GM21360 (cell line): ENCODE measurements at regions not wholly inside any gene's neighbourhood (a gene's known extent, or its start where the extent isn't known, plus 50 kb on each side); places are given as distances from the start of the nearest gene placed in this dataset.

ENCODE experiments used
- ATAC-seq: cut with Tn5 transposase; IDR thresholded peaks from one replicate; pipeline ENCODE4 v1.9.1; 2021; ENCODE audit warnings: mild to moderate bottlenecking, moderate library complexity; ENCODE audit not compliant: unreplicated experiment

DNA sequence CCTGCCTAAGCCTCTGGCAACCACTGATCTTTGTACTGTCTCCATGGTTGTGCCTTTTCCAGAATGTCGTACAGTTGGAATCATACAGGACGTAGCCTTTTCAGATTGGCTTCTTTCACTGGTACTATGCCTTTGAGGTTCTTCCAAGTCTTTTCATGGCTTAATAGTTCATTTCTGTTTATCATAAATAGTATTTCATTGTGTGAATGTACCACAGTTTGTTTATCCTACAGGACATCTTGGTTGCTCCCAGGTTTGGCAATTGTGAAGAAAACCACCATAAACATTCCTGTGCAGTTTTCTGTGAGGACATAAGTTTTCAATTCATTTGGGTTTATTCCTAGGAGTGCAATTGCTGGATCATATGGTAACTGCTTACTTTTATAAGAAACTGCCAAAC, 190.6 kb upstream of the RAB4A start:
- ATAC-seq = no peak

DNA sequence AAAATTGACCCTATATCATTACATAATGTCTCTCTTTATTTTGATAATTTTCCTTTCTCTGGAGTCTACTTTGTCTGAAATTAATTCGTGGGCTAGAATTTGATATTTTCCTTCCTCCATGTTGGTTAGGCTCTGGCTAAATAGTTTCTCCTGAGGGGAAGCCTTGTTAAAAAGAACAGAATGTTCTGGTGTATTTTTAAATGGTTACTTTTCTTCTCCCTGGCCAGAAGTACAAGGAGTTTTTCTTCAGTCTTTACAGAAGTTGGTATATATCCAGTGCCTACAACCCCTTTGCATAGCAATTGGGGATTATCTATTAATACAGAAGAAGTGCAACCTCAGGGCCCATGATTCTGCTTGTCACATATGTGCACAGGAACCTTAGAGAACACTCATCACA, 185.6 kb upstream of the RAB4A start:
- no peak for ATAC-seq

DNA sequence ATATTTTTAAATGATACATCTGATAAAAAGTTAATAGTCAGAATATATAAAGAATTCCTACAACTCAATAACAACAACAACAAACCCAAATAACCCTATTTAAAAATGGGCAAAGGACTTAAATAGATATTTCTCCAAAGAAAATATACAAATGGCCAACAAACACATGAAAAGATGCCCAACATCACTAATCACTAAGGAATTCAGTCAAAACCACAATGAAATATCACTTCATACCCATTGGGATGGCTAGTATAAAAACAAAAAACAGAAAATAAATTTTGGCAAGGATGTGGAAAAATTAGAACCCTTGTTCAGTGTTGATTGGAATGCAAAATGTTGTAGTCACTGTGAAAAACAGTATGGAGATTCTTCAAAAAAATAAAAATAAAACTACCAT, 184.8 kb upstream of the RAB4A start:
- no peak for ATAC-seq

- no peak for ATAC-seq
Observed at GRCh38 chr1:229086686-229087085, 184.2 kb upstream of the RAB4A start.

DNA sequence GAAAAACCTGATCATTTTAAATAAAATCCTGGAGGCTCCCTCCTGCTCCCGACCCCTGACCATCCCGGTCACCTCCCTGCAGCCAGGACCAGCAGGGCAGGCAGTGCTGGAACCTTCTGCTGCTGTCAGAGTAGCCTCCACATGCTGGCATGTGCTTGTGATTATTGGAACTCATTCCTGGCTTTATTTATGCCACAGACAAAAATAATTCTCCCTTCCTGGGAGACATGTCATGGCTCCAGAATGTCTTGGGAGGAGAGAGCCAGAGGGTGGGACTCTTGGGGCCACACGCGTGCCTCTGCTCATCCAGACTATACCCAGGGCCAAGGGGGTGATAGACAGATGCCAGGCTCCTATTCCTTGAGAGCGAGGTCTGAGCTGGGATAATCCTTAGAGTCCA, 183.6 kb upstream of the RAB4A start:
- no peak for ATAC-seq

DNA sequence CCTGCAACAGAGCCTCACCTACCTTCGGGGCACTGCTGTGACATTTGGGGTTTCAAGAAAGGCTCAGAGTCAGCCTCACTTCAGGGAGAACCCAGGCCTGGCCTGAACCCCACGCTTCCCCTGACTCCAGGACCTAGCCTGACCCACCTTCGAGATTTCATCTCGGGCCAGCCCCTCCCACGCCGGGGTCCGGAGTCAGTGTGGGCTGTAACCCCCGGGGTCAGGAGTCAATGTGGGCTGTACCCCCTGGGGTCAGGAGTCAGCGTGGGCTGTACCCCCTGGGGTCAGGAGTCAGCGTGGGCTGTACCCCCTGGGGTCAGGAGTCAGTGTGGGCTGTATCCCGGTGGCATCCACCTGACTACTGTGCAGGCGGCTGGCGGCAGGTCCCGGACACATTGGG, 183.0 kb upstream of the RAB4A start:
- ATAC-seq = no peak

- ATAC-seq = no peak
Observed at GRCh38 chr1:229088711-229089110, 182.2 kb upstream of the RAB4A start.

DNA sequence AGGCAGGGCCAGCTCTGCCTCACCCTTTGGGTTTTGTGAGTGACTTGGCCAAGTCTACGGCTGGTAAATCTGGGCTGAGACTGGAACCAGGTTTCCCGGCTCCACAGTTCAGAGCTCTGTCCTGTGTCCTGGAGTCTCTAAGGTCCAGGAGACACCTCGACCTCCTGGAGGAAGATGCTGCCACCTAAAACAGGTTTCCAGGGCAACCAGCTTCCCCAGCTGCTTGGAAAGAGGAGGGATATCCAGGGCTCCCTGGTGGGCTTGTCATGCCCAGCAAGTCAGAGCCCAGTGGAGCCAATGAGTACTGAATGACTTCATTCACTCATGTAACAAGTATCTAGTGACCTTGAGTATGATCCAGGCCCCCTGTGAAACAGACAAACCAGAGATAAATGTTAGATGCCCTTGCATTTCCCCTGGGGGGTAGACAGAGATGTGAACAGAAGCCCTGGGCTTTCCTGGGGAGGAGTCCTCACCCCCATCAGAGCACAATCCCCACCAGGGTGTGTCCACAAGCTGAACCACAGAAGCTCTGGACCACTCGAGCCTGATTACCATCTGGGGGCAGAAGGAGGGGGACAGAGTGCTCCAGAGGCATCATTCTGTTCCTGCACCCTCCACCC, 181.2 kb upstream of the RAB4A start:
- ATAC-seq = no peak

DNA sequence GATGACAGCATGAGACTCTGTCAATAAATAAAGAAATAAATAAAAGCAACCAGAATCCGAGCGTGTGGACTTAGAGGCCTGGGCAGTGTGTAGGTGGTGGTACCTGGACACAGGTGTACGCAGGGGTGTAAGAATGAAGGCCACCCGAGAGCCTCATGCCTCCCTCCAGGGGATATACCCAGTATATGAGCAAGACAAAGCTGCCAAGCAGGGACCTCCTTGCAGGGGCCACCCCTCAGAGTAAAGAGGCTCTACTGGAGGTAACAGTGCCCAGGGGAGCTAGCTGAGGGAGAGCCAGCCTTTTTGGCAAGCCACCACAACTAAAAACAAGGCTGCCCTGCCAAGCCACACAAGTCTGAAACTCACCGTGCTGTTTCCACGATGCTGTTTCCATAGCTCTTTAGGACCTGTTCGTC, 179.2 kb upstream of the RAB4A start:
- no peak for ATAC-seq

DNA sequence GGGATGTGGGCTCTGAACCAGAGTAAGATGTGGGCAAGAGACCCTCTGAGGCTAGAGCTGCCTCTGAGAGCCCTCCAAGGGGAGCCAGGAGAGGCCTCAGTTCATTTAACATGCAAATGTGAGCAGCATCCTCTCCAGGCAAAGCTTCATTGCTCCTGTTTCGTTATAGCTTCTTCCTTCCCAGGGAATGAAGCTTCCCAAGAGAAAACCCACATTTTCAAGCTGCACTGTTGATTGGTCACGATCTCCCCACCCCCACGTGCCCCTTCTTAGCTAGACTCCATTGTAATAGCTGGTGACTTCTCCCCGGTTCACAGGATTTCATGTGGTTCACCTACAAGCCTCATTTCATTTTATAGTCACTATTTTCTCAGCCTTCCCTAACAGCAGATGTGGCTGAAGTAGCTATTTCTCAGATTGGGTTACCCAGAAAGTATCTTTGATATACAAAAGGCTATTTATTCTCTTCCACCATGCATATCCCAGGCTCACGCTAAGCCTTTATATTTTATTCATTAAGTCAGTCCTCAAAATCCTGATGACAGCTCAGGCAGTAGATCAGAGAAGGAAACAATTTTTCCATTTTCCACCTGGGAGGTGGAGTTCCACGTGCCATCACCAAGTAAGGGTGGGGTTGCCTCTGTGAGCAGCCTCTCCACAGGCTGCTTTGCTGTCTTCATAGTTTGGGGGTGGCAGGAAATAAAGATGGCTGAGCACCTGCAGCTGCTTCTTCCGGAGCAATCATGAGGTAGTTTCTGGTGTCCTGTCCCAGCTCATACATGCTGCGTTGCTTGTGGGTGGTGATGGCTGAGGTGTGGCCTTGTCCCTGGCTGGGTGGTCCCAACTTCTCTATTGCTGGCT, 178.3 kb upstream of the RAB4A start:
- no peak for ATAC-seq

- no peak for ATAC-seq
Observed at GRCh38 chr1:229093238-229093540, 177.7 kb upstream of the RAB4A start.

DNA sequence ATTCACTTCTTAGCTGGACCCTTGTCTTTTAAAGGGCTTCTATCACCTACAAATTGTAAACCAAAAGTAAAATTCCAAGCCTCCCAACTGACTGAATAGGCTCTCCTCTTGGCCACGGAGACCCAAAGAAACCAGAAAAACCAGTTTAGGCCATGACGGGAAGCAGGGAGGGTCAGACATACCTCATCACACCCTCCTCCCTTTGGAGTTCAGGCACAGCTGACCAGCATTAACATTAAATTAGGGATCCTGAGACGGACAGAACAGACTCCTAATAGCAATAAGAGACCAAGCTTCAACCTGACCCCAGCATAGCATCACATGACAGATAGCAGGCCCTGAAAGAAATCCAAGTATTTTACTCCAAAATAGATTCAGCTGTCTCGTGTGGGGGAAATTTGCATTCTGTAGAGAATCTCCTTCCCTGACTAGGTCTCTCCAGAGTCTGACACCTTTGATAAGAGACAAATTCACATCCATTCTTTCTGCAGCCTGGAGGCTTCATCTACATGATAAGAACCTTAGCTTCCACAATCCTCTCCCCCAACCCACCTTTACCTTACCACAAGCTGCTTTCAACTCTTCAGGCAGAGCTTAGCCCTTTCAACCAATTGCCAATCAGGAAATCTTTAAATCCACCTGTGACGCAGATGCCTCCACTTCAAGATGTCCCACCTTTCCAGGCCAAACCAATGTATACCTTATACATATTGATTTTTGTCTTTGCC, 177.1 kb upstream of the RAB4A start:
- ATAC-seq = no peak

DNA sequence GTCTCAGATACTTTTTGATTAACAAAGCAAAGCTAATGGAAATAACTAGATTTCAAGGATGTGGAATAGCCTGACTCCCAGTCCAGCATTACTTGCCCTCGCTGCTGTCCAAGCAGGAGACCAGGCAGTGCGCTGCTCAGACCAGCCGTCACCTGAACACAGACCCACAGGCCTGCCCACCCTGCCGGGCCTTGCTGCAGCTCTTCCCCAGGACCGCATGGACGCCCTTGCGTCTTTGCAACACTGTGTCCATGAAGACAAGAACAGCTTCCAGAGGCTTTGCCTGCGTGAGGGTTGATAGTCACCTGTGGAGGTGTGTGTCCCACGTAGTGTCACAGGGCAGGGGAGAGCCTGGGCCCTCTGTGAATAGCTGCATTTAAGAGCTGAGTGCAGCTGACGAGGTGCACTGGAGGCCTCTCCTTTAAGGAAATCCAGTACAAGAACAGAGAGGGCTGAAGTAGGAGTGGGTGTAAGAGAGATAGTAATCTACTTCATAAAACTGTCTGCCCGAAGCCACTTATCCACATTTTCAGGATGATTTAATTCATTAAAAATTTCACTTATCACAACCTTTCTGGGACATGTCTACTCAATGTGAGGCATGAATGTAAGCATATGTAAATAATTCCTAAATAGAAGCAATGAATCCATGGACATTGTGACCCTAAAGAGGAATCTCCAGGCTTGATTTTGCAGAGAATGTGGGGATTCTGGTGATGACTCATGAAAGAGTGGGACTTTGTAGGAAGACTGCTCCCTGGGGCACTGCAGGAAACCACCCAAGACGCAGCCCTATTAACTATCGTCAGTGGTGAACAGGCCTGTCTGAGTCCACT, 176.2 kb upstream of the RAB4A start:
- no peak for ATAC-seq

GRCh38 chr1:229095325-229095724, 175.6 kb upstream of the RAB4A start:
- no peak for ATAC-seq

DNA sequence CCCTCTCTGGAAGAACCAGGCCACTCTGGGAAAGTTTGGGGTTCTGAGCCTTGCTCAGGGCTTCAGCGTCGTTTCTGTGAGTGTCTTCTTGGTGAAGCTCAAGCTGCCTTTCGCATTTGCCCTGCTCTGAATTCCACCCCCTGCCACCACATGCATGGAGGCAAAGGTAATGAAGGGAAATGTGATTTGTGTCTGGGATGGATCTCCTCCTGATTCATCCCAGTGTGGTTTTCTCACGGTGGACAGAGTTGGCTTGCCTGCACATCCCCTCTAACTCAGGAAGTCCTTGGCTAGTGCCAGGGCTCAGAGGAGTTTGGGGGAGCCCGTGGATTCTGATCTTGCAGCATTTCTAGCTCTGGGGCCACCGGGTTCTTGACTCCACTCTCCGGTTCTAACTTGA, 173.6 kb upstream of the RAB4A start:
- ATAC-seq = no peak

DNA sequence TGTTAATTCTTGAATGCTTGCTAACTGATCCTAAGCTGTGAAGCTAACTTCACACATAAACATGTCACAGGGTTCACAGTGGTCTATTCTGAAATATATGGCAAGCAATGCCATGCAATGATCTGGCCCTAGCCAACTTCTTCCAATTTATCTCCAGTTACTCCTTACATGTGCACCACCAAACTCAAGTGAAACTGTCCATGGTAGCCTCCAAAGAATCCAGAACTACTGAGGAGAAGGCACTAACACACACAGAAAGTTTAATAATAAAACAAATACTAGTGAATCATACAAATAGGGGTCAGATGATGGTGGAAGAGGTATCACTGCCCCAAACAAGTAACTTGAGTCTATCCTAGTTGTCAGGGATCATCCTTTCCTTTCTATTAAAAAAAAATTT, 172.6 kb upstream of the RAB4A start:
- no peak for ATAC-seq

- ATAC-seq = no peak
Observed at GRCh38 chr1:229098903-229099578, 171.9 kb upstream of the RAB4A start.

DNA sequence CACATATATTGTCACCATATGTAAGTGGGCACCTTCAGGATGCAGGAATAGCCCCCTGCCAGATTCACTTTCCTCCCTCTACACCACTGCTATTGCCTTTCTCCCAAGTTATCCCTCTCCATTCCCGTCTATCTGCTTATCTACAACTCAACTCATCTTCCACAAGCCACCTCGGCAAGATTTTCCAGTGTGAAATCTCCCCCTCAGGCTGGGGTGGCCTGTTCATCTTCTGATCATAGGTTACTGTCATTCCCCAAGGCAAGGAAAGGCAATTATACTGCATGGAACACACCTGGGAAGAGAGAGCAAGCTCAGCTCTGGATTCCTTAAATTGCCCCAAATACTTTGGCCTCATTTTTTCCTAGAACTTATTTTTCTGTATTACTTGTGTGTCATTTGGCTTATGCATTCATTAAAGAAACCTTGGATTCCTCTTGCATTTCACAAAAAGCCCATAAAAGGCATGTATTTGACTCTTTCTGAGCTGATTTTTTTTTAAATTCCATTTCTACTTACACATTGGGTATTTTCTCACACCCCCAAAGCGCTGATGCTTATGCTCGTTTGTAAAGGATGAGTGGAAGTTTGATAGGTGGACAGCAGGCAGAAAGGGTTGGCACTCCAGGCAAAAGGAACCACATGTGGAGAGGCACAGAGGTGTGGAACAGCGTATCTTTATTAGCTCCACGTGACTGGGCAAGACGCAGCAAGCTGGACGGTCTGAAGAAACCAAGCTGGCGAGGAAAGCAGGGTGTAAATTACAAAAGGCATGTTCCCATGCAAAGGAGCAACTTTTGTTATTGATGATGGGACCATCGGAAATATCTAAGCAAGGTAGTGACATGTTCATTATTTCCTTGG, 169.7 kb upstream of the RAB4A start:
- no peak for ATAC-seq

- no peak for ATAC-seq
Observed at GRCh38 chr1:229102741-229103391, 168.0 kb upstream of the RAB4A start.
